Activated CD8-positive, alpha-beta T cell treated with anti-CD3 and anti-CD28 coated beads for 36 hours (primary cell): ENCODE measurements at regions not wholly inside any gene's neighbourhood (a gene's known extent, or its start where the extent isn't known, plus 50 kb on each side); places are given as distances from the start of the nearest gene placed in this dataset.
"Not testable (repeated sequence)": the region's sequence is repeated elsewhere in the genome, so short reads cannot be mapped to it uniquely, and the experiment has no call there.

Source experiments
- ATAC-seq: fragments of 200-7000 bp; cut with Tn5 transposase; one replicate; pipeline ENCODE4 v1.10.0; 2021; ENCODE audit warnings: mild to moderate bottlenecking, moderate library complexity
- CTCF ChIA-PET: fragments of 350-600 bp; sonication (Branson Sonifier 250); formaldehyde crosslinking; loops from one replicate; lab custom pipeline; 2021; ENCODE audit warnings: antibody characterized with exemption; lab: Charles Lee
- POLR2A ChIA-PET: fragments of 350-600 bp; sonication (Branson Sonifier 250); formaldehyde crosslinking; loops from one replicate; lab custom pipeline; 2021; ENCODE audit warnings: antibody characterized with exemption; lab: Charles Lee
- DNase-seq: peaks from one replicate; pipeline ENCODE4 v3.0.0-alpha.2; 2020
- H3K27ac Mint-ChIP-seq: one replicate; pipeline ENCODE4 v1.8.0; 2021; ENCODE audit warnings: mild to moderate bottlenecking, mixed read lengths
- H3K27me3 Mint-ChIP-seq: one replicate; pipeline ENCODE4 v1.8.0; 2021; ENCODE audit warnings: mixed read lengths
- H3K36me3 Mint-ChIP-seq: one replicate; pipeline ENCODE4 v1.8.0; 2021; ENCODE audit warnings: low read depth, mixed read lengths
- H3K4me1 Mint-ChIP-seq: one replicate; pipeline ENCODE4 v1.8.0; 2021; ENCODE audit warnings: low read depth, mixed read lengths
- H3K4me3 Mint-ChIP-seq: one replicate; pipeline ENCODE4 v1.8.0; 2021; ENCODE audit warnings: mild to moderate bottlenecking, moderate library complexity, mixed read lengths
- H3K9me3 Mint-ChIP-seq: one replicate; pipeline ENCODE4 v1.8.0; 2021; ENCODE audit warnings: mixed read lengths
- CTCF ChIP-seq: fragments of 200-600 bp; IDR thresholded peaks from one replicate; pipeline ENCODE4 v1.8.0; 2022; ENCODE audit warnings: antibody characterized with exemption, mild to moderate bottlenecking
- intact Hi-C: fragments of 100-400 bp; cut with micrococcal nuclease; formaldehyde crosslinking; loops from one replicate; pipeline ENCODE4 v1.10.0; 2022

DNA sequence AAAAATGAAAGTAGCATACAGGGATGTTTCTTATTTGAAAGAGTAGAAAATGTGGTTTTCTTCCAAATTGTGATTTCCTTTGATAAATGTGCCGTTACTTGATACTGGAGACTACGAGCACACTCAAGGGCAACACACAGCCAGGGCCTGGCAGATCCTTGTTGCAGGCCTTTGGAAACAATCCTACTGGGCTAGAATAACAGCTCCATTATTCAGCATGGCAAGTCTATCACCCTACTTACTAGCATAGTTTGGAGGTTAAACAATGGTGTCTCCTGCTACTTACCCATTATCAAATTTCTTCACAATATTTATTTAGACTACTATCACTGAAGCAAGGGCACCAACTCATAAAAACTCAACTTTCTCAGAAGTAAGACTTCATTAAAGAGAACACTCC, 140.8 kb upstream of the ZNF608 start:
- no peak for TF ChIP-seq CTCF
- Mint-ChIP-seq H3K9me3 (no peaks in the 10 kb centered on the region), H3K27me3 (no peaks in the 10 kb centered on the region), H3K4me3 (no peak overlapping the region), H3K4me1 (no peaks in the 10 kb centered on the region), H3K27ac (no peak overlapping the region), H3K36me3 (no peaks in the 10 kb centered on the region)
- POLR2A ChIA-PET, result no interaction called here
- ATAC-seq (no peak), DNase-seq (no peak)
- intact Hi-C loops, result no loop called here
- CTCF ChIA-PET, result no interaction called here

- H3K4me3 Mint-ChIP-seq, result no peak overlapping the region
- intact Hi-C loops, result no loop called here
- ATAC-seq (no peak), DNase-seq (no peak)
- H3K9me3 Mint-ChIP-seq, result peaks cover 3% of the 10 kb centered on the region
- no peaks in the 10 kb centered on the region for H3K4me1 Mint-ChIP-seq
- TF ChIP-seq CTCF, result no peak
- POLR2A ChIA-PET, result no interaction called here
- no peaks in the 10 kb centered on the region for H3K36me3 Mint-ChIP-seq
- H3K27ac Mint-ChIP-seq, result no peak overlapping the region
- no peaks in the 10 kb centered on the region for H3K27me3 Mint-ChIP-seq
- CTCF ChIA-PET, result no interaction called here
These were observed 141.6 kb upstream of the ZNF608 start for GRCh38 chr5:124888050-124888506.

DNA sequence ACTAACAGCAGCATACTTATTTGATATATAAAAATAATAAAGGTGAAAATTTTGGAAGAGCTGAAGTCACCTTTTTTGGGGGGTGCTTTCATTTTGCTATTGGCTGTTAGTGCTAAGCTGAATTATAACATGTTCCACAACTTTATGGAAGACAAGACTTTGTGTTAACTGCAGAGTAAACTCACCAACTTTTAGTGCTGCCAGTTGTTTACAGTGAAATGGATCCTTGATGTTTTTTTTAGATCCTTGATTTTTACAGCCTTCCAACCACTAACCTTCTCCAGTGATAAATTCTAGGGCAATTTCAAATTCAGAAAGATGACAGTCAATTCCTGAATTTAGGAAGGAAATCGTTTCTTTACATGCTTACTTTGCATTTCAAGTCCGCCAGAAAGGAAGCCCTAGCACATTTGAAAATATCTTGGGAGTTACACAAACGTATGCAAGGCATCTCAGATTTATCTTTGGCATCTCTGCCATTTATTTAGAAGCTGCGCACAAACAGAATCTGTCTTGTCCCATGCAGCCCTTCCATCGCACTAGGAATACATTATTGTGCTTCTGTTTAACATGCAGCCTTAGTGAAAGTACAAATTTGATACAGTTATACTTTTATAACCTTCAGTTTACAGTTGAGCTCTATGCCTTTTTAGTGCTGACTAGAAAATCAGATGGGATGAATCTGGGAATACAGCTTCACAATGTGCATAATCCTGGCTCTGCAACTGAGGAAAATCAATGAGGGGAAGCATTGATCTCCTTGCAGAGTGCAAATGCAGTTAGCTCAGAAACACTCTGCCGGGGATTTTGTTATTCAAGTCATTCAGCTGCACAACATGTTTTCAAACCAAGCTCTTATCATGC, 142.4 kb upstream of the ZNF608 start:
- intact Hi-C loops, result no loop called here
- no peak overlapping the region for H3K4me3 Mint-ChIP-seq
- no peak for TF ChIP-seq CTCF
- H3K27me3 Mint-ChIP-seq, result no peaks in the 10 kb centered on the region
- ChIA-PET CTCF (no interaction called here), POLR2A (interaction anchor here (0.6 kb wide), 1 partner anchor 398 kb away, joined by 3 read pairs; no protein-coding TSS in a partner anchor)
- H3K4me1 Mint-ChIP-seq, result no peaks in the 10 kb centered on the region
- ATAC-seq, result no peak
- H3K9me3 Mint-ChIP-seq, result peaks cover 4% of the 10 kb centered on the region
- no peak for DNase-seq
- no peak overlapping the region for H3K27ac Mint-ChIP-seq
- no peaks in the 10 kb centered on the region for H3K36me3 Mint-ChIP-seq

GRCh38 chr5:124889486-124889825, 143.0 kb upstream of the ZNF608 start:
- Mint-ChIP-seq H3K27me3 (no peaks in the 10 kb centered on the region), H3K4me3 (no peak overlapping the region), H3K36me3 (no peaks in the 10 kb centered on the region), H3K27ac (no peak overlapping the region), H3K4me1 (no peaks in the 10 kb centered on the region), H3K9me3 (peaks cover 4% of the 10 kb centered on the region)
- ATAC-seq (no peak), DNase-seq (no peak)
- CTCF ChIA-PET, result no interaction called here
- TF ChIP-seq CTCF, result no peak
- POLR2A ChIA-PET, result interaction anchor here (0.6 kb wide), 1 partner anchor 398 kb away, joined by 3 read pairs; no protein-coding TSS in a partner anchor
- intact Hi-C loops, result no loop called here

- Mint-ChIP-seq H3K9me3 (peaks cover 4% of the 10 kb centered on the region), H3K36me3 (no peaks in the 10 kb centered on the region), H3K27me3 (peaks cover 2% of the 10 kb centered on the region), H3K27ac (no peak overlapping the region), H3K4me3 (no peak overlapping the region), H3K4me1 (no peaks in the 10 kb centered on the region)
- no peak for TF ChIP-seq CTCF
- POLR2A ChIA-PET, result no interaction called here
- intact Hi-C loops, result no loop called here
- no peak for DNase-seq
- no peak for ATAC-seq
- CTCF ChIA-PET, result no interaction called here
These were observed 143.4 kb upstream of the ZNF608 start for GRCh38 chr5:124889850-124890249.

DNA sequence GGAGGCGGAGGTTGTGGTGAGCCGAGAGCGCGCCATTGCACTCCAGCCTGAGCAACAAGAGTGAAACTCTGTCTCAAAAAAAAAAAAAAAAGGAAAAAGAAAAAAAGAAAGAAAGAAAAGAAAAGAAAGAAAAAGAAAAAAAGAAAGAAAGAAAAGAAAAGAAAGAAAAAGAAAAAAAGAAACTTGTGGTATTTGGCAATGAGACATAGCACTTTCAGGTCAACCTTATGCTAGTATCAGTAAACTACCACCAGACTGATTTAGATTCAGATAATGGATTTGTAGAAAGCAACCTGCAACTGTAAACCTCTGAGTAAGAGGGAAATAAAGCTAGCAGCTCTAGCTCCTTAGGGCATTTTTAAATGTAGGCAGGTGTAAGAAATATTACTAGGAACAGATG, 144.0 kb upstream of the ZNF608 start:
- H3K4me1 Mint-ChIP-seq, DNase-seq, H3K4me3 Mint-ChIP-seq, CTCF ChIA-PET, POLR2A ChIA-PET, H3K36me3 Mint-ChIP-seq, intact Hi-C loops, H3K9me3 Mint-ChIP-seq, H3K27ac Mint-ChIP-seq, H3K27me3 Mint-ChIP-seq, ATAC-seq: not testable (repeated sequence)
